H9 (cell line): ENCODE measurements at regions not wholly inside any gene's neighbourhood (a gene's known extent, or its start where the extent isn't known, plus 50 kb on each side); places are given as distances from the start of the nearest gene placed in this dataset.

Source experiments
- DNase-seq: peaks from one replicate; pipeline ENCODE4 v3.0.0-alpha.2; 2017
- H2AFZ ChIP-seq: one replicate; pipeline ENCODE4 v1.6.1; 2013; ENCODE audit warnings: mild to moderate bottlenecking, low read length, control low read depth, moderate library complexity
- H2AK5ac ChIP-seq: 2 replicates; pipeline ENCODE4 v1.6.1; 2013; ENCODE audit warnings: low read length, control low read depth, mixed read lengths; ENCODE audit not compliant: insufficient read length
- H2BK120ac ChIP-seq: one replicate; pipeline ENCODE4 v1.6.1; 2013; ENCODE audit warnings: low read depth, mild to moderate bottlenecking, low read length, control low read depth, inconsistent platforms; ENCODE audit not compliant: poor library complexity, severe bottlenecking
- H2BK12ac ChIP-seq: 2 replicates; pipeline ENCODE4 v1.6.1; 2013; ENCODE audit warnings: low read length, control low read depth, mixed read lengths, low read depth; ENCODE audit not compliant: insufficient read length
- H2BK15ac ChIP-seq: 2 replicates; pipeline ENCODE4 v1.6.1; 2013; ENCODE audit warnings: low read depth, low read length, control low read depth
- H2BK20ac ChIP-seq: one replicate; pipeline ENCODE4 v1.6.1; 2013; ENCODE audit warnings: low read depth, mild to moderate bottlenecking, low read length, control low read depth, inconsistent platforms; ENCODE audit not compliant: poor library complexity, severe bottlenecking
- H2BK5ac ChIP-seq: 2 replicates; pipeline ENCODE4 v1.6.1; 2013; ENCODE audit warnings: low read length, control low read depth, mixed read lengths; ENCODE audit not compliant: insufficient read length
- H3K14ac ChIP-seq: 2 replicates; pipeline ENCODE4 v1.6.1; 2013; ENCODE audit warnings: low read length, control low read depth; ENCODE audit not compliant: insufficient read depth
- H3K18ac ChIP-seq: 2 replicates; pipeline ENCODE4 v1.6.1; 2013; ENCODE audit warnings: low read depth, mild to moderate bottlenecking, mixed read lengths, low read length, control low read depth; ENCODE audit not compliant: insufficient read length
- H3K23ac ChIP-seq: 2 replicates; pipeline ENCODE4 v1.6.1; 2013; ENCODE audit warnings: low read length, control low read depth, mixed read lengths, low read depth; ENCODE audit not compliant: insufficient read length
- H3K23me2 ChIP-seq: 2 replicates; pipeline ENCODE4 v1.6.1; 2013; ENCODE audit warnings: low read depth, mild to moderate bottlenecking, mixed read lengths, low read length, control low read depth; ENCODE audit not compliant: insufficient read length, poor library complexity, severe bottlenecking
- H3K27ac ChIP-seq: 2 replicates; pipeline ENCODE4 v1.5.1; 2013; ENCODE audit warnings: low read length, control low read depth, mixed read lengths, low read depth; ENCODE audit not compliant: insufficient read length
- H3K27me3 ChIP-seq: 2 replicates; pipeline ENCODE4 v1.6.1; 2013; ENCODE audit warnings: low read length, control low read depth, inconsistent platforms; ENCODE audit not compliant: insufficient read depth
- H3K4ac ChIP-seq: 2 replicates; pipeline ENCODE4 v1.6.1; 2013; ENCODE audit warnings: low read depth, mild to moderate bottlenecking, control low read depth, inconsistent platforms, low read length, moderate library complexity
- H3K4me1 ChIP-seq: 2 replicates; pipeline ENCODE4 v1.6.1; 2013; ENCODE audit warnings: low read length, control low read depth, inconsistent platforms; ENCODE audit not compliant: insufficient read depth
- H3K4me2 ChIP-seq: 2 replicates; pipeline ENCODE4 v1.6.1; 2013; ENCODE audit warnings: low read length, control low read depth, mixed read lengths; ENCODE audit not compliant: insufficient read length, insufficient read depth
- H3K56ac ChIP-seq: 2 replicates; pipeline ENCODE4 v1.6.1; 2013; ENCODE audit warnings: low read depth, mild to moderate bottlenecking, mixed read lengths, low read length, control low read depth; ENCODE audit not compliant: insufficient read length
- H3K79me1 ChIP-seq: 2 replicates; pipeline ENCODE4 v1.6.1; 2013; ENCODE audit warnings: low read depth, mild to moderate bottlenecking, moderate library complexity, low read length, control low read depth, inconsistent platforms; ENCODE audit not compliant: insufficient read depth, poor library complexity, severe bottlenecking
- H3K79me2 ChIP-seq: 2 replicates; pipeline ENCODE4 v1.6.1; 2013; ENCODE audit warnings: low read length, control low read depth, inconsistent platforms; ENCODE audit not compliant: insufficient read depth
- H3K9ac ChIP-seq: 2 replicates; pipeline ENCODE4 v1.6.1; 2013; ENCODE audit warnings: low read length, control low read depth, mixed read lengths; ENCODE audit not compliant: insufficient read length; ENCODE audit errors: extremely low read depth
- H3K9me3 ChIP-seq: one replicate; pipeline ENCODE4 v1.6.1; 2013; ENCODE audit warnings: low read depth, low read length, inconsistent platforms; ENCODE audit not compliant: control insufficient read depth
- H3T11ph ChIP-seq: one replicate; pipeline ENCODE4 v1.6.1; 2013; ENCODE audit warnings: mild to moderate bottlenecking, low read length, control low read depth, inconsistent platforms
- H4K20me1 ChIP-seq: one replicate; pipeline ENCODE4 v1.6.1; 2013; ENCODE audit not compliant: control insufficient read depth, insufficient read length, insufficient read depth
- H4K5ac ChIP-seq: 2 replicates; pipeline ENCODE4 v1.6.1; 2013; ENCODE audit warnings: low read depth, mild to moderate bottlenecking, mixed read lengths, low read length, control low read depth; ENCODE audit not compliant: insufficient read length
- H4K8ac ChIP-seq: replicated peaks from 2 replicates; pipeline ENCODE4 v1.6.1; 2013; ENCODE audit warnings: low read length, control low read depth, mixed read lengths, low read depth; ENCODE audit not compliant: insufficient read length
- H4K91ac ChIP-seq: 2 replicates; pipeline ENCODE4 v1.6.1; 2013; ENCODE audit warnings: low read depth, mild to moderate bottlenecking, moderate library complexity, mixed read lengths, low read length, control low read depth; ENCODE audit not compliant: insufficient read length
- H3K27ac Mint-ChIP-seq, 3 experiments: 2 replicates in 2 of 3; 3 replicates in 1 of 3; pipeline ENCODE4 v1.8.0; 2020 to 2021; ENCODE audit warnings: mixed read lengths in 3 of 3, mild to moderate bottlenecking in 1 of 3, moderate library complexity in 1 of 3
- H3K27me3 Mint-ChIP-seq: 2 replicates; pipeline ENCODE4 v1.8.0; 2021; ENCODE audit warnings: low read depth, mild to moderate bottlenecking, moderate library complexity, mixed read lengths
- H3K36me3 Mint-ChIP-seq, 3 experiments: 2 replicates in 2 of 3; 3 replicates in 1 of 3; pipeline ENCODE4 v1.8.0; 2020 to 2021; ENCODE audit warnings: low read depth in 3 of 3, mixed read lengths in 3 of 3; ENCODE audit not compliant: insufficient read depth in 1 of 3
- H3K4me1 Mint-ChIP-seq, 2 experiments: 2 replicates each; pipeline ENCODE4 v1.8.0; 2020; ENCODE audit warnings: mixed read lengths in 2 of 2
- H3K4me3 Mint-ChIP-seq, 2 experiments: 2 replicates in 1 of 2; 3 replicates in 1 of 2; pipeline ENCODE4 v1.8.0; 2020 to 2021; ENCODE audit warnings: mild to moderate bottlenecking in 2 of 2, mixed read lengths in 2 of 2, moderate library complexity in 1 of 2
- H3K9me3 Mint-ChIP-seq, 2 experiments: 2 replicates in 1 of 2; 3 replicates in 1 of 2; pipeline ENCODE4 v1.8.0; 2020; ENCODE audit warnings: mild to moderate bottlenecking in 2 of 2, mixed read lengths in 2 of 2, moderate library complexity in 1 of 2
- CTCF ChIP-seq: fragments of 200-600 bp; sonication (generic); conservative IDR thresholded peaks from 3 replicates; pipeline ENCODE4 v1.8.0; 2021; ENCODE audit warnings: antibody characterized with exemption, mild to moderate bottlenecking
- WGBS: extraction: QIAGEN DNeasy Blood & Tissue Kit; methylation state at CpG from one replicate; pipeline ENCODE4 v1.1.7; 2013; ENCODE audit warnings: missing lambda C conversion rate, low lambda C conversion rate, mixed read lengths; ENCODE audit not compliant: insufficient read length; ENCODE audit errors: extremely low coverage; 5-methylcytosine and 5-hydroxymethylcytosine counted together

DNA sequence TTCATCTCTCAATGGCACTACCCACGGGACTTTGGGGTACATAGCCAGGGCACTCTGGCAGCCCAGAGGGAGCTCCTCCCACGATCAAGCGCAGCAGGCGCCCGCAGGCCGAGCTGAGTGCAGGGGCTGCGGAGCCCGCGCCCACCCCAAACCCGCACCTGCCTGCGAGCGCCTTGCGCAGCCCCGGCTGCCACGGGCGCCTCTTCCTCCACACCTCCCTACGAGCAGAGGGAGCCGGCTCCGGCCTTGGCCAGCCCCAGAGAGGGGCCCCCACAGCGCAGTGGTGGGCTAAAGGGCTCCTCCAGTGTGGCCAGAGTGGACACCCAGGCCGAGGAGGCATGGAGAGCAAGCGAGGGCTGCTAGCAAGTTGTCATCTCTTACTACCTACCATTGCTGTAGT lies 165.2 kb downstream of the UBE2E3 start:
- H3K4me3 Mint-ChIP-seq = no peak overlapping the region
- no peak overlapping the region for H2AK5ac ChIP-seq
- no peak overlapping the region for H2BK20ac ChIP-seq
- no peak overlapping the region for H2BK5ac ChIP-seq
- H3K27ac ChIP-seq = no peak overlapping the region
- WGBS = no CpG with 5 or more reads among the region's 22 CpGs
- no peaks in the 10 kb centered on the region for H3K27me3 ChIP-seq
- no peak overlapping the region for H3K14ac ChIP-seq
- no peak overlapping the region for H3T11ph ChIP-seq
- DNase-seq = no peak
- no peaks in the 10 kb centered on the region for H3K23me2 ChIP-seq
- H3K4me1 Mint-ChIP-seq = no peaks in the 10 kb centered on the region
- H3K4me2 ChIP-seq = no peak overlapping the region
- no peaks in the 10 kb centered on the region for H3K79me1 ChIP-seq
- no peak overlapping the region for H3K9ac ChIP-seq
- no peak overlapping the region for H3K27ac Mint-ChIP-seq
- H3K56ac ChIP-seq = no peak overlapping the region
- H3K9me3 Mint-ChIP-seq = no peaks in the 10 kb centered on the region; a peak in 1 of 5 replicates
- H2BK120ac ChIP-seq = no peak overlapping the region
- H4K91ac ChIP-seq = no peak overlapping the region
- H3K4me1 ChIP-seq = no peaks in the 10 kb centered on the region
- H4K5ac ChIP-seq = no peak overlapping the region
- H3K23ac ChIP-seq = no peak overlapping the region
- H2BK12ac ChIP-seq = no peak overlapping the region
- no peaks in the 10 kb centered on the region for H3K79me2 ChIP-seq
- H3K4ac ChIP-seq = no peak overlapping the region
- no peaks in the 10 kb centered on the region for H3K27me3 Mint-ChIP-seq
- H3K9me3 ChIP-seq = no peaks in the 10 kb centered on the region
- no peaks in the 10 kb centered on the region for H4K20me1 ChIP-seq
- H2BK15ac ChIP-seq = no peak overlapping the region
- H4K8ac ChIP-seq = no peak overlapping the region
- H3K18ac ChIP-seq = no peak overlapping the region
- no peak overlapping the region for H2AFZ ChIP-seq
- H3K36me3 Mint-ChIP-seq = no peaks in the 10 kb centered on the region; a peak in 1 of 7 replicates
- no peak for TF ChIP-seq CTCF
